ENCODE measurements at regions not wholly inside any gene's neighbourhood (a gene's known extent, or its start where the extent isn't known, plus 50 kb on each side); places are given as distances from the start of the nearest gene placed in this dataset.

- TF ChIP-seq, protein P1, sequence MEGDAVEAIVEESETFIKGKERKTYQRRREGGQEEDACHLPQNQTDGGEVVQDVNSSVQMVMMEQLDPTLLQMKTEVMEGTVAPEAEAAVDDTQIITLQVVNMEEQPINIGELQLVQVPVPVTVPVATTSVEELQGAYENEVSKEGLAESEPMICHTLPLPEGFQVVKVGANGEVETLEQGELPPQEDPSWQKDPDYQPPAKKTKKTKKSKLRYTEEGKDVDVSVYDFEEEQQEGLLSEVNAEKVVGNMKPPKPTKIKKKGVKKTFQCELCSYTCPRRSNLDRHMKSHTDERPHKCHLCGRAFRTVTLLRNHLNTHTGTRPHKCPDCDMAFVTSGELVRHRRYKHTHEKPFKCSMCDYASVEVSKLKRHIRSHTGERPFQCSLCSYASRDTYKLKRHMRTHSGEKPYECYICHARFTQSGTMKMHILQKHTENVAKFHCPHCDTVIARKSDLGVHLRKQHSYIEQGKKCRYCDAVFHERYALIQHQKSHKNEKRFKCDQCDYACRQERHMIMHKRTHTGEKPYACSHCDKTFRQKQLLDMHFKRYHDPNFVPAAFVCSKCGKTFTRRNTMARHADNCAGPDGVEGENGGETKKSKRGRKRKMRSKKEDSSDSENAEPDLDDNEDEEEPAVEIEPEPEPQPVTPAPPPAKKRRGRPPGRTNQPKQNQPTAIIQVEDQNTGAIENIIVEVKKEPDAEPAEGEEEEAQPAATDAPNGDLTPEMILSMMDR (IDR thresholded peaks at IDR 0.05; ENCODE audit: insufficient read depth, low read length, severe bottlenecking), result no peak
Observed at GRCh38 chr16:59514651-59515050, 780.5 kb upstream of the GOT2 start.

GRCh38 chr16:59510008-59510424 is 775.9 kb upstream of the GOT2 start:
- no peak overlapping the region for H3K4me3 ChIP-seq (ENCODE audit: low read depth, low read length)
- FAIRE-seq (no peak), DNase-seq (ENCODE audit: low read depth) (no peak)

More at GRCh38 chr16:59514651-59515050, 780.5 kb upstream of the GOT2 start:
- no peak overlapping the region for H3K4me3 ChIP-seq (ENCODE audit: low read depth, low read length)
- no peaks in the 10 kb centered on the region for H3K27me3 ChIP-seq (ENCODE audit: control insufficient read depth, insufficient read depth, low read length)
- FAIRE-seq (no peak), DNase-seq (ENCODE audit: low read depth) (no peak)
- no peaks in the 10 kb centered on the region for H3K36me3 ChIP-seq (ENCODE audit: control insufficient read depth, insufficient read depth, low read length)

DNA sequence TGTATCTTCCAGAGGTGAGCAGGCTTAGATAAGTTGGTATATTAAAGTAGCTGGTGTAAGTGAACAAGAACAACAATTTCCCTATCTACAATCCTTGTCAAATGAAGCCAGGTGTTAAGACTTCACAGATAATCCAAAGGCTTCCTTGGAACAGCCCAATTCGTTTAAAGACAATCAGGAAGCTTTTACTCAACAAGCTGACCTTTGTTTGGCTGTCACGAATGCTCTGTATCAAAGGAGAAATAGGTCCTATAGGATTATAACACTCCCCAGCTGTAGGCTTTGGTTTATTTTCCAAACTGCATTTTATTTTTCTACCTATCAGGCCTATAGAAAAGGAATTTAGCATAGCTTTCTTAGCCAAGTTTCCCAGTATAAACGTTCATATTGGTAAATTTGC is 766.5 kb upstream of the GOT2 start:
- TF ChIP-seq, protein P1 (IDR thresholded peaks at IDR 0.05; ENCODE audit: insufficient read depth, low read length, severe bottlenecking), result no peak
- FAIRE-seq (no peak), DNase-seq (ENCODE audit: low read depth) (no peak)
- no peak overlapping the region for H3K4me3 ChIP-seq (ENCODE audit: low read depth, low read length)
- no peaks in the 10 kb centered on the region for H3K36me3 ChIP-seq (ENCODE audit: control insufficient read depth, insufficient read depth, low read length)
- H3K27me3 ChIP-seq (ENCODE audit: control insufficient read depth, insufficient read depth, low read length), result no peaks in the 10 kb centered on the region

More at GRCh38 chr16:59510008-59510424, 775.9 kb upstream of the GOT2 start:
- Histone ChIP-seq H3K36me3 (ENCODE audit: control insufficient read depth, insufficient read depth, low read length) (no peaks in the 10 kb centered on the region), H3K27me3 (ENCODE audit: control insufficient read depth, insufficient read depth, low read length) (no peaks in the 10 kb centered on the region)
- TF ChIP-seq, protein P1 (IDR thresholded peaks at IDR 0.05; ENCODE audit: insufficient read depth, low read length, severe bottlenecking), result no peak

DNA sequence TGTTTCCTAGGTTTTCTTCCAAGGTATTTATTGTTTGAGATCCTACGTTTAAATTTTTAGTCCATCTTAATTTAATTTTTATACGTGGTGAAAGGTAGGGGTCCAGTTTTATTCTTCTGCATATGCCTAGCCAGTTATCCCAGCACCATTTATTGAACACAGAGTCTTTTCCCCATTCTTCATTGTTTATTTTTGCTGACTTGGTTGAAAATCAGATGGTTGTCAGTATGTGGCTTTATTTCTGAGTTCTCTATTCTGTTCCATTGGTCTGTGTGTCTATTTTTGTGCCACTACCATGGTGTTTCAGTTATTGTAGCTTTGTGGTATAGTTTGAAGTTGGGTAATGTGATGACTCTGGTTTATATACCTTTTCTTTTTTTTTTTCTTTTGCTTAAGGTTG is 753.0 kb upstream of the GOT2 start:
- FAIRE-seq, result no peak
- TF ChIP-seq, protein P1 (IDR thresholded peaks at IDR 0.05; ENCODE audit: insufficient read depth, low read length, severe bottlenecking), result no peak
- Histone ChIP-seq H3K27me3 (ENCODE audit: control insufficient read depth, insufficient read depth, low read length) (no peaks in the 10 kb centered on the region), H3K4me3 (ENCODE audit: low read depth, low read length) (no peak overlapping the region), H3K36me3 (ENCODE audit: control insufficient read depth, insufficient read depth, low read length) (no peaks in the 10 kb centered on the region)
- DNase-seq (ENCODE audit: low read depth), result no peak

DNA sequence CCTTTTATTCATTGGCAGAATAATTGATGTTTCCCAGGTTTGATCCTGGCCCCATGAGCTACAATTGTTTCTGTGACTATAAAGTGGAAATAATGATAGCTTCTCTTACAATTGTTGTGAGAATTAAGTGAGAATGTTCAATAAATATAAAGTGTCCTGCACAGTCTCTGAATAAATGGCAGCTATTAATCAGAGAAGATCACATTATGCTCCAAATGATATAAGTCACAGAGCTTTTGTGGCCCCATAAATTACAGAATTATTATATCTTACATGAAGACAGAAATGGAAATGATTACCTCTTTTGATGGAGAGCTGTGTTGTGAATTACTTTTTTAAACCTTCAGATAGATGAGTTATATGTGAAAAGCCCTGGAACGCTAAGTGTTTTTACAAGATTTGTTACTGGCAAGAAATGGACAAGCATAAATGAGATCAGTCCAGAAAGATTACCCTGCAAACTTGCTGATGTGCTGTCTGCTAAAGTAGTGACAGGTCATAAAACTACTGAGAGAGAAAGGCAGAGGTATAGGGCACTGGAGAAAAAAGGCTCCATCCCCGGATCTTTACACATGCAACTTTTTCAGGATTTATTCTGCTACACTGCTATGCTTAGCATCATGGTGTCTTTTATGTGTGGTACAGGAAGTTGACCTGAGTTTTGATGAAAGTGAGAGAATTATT is 750.9 kb upstream of the GOT2 start:
- H3K36me3 ChIP-seq (ENCODE audit: control insufficient read depth, insufficient read depth, low read length), result no peaks in the 10 kb centered on the region
- FAIRE-seq, result no peak
- no peaks in the 10 kb centered on the region for H3K27me3 ChIP-seq (ENCODE audit: control insufficient read depth, insufficient read depth, low read length)
- DNase-seq (ENCODE audit: low read depth), result no peak
- no peak overlapping the region for H3K4me3 ChIP-seq (ENCODE audit: low read depth, low read length)
- TF ChIP-seq, protein P1 (IDR thresholded peaks at IDR 0.05; ENCODE audit: insufficient read depth, low read length, severe bottlenecking), result no peak

DNA sequence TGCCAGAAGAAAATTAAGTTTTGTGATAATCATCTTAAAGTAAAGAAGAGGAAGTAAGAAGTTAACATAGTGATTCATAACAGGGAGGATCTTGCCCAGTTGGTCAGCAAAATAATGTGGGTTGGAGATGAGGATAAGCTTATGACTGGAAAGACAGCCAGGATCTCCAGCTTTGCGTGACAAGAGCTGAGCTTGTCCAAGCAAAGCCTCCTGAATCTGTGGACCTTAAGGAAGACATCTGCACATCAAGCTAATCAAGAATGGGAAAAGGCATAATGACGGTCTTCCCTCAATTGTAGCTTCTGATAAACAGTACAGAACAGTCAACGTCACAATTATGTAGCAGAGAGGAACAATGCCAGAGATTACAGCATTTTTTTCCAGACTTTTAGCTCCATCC is 744.7 kb upstream of the GOT2 start:
- FAIRE-seq, result no peak

More for the DNA sequence above, 744.7 kb upstream of the GOT2 start:
- Histone ChIP-seq H3K4me3 (ENCODE audit: low read depth, low read length) (no peak overlapping the region), H3K36me3 (ENCODE audit: control insufficient read depth, insufficient read depth, low read length) (no peaks in the 10 kb centered on the region), H3K27me3 (ENCODE audit: control insufficient read depth, insufficient read depth, low read length) (no peaks in the 10 kb centered on the region)
- no peak for DNase-seq (ENCODE audit: low read depth)
- TF ChIP-seq, protein P1 (IDR thresholded peaks at IDR 0.05; ENCODE audit: insufficient read depth, low read length, severe bottlenecking), result no peak

Measured in bronchial epithelial cell (primary cell).